Chondrocyte (in vitro differentiated cells): ENCODE measurements at regions not wholly inside any gene's neighbourhood (a gene's known extent, or its start where the extent isn't known, plus 50 kb on each side); places are given as distances from the start of the nearest gene placed in this dataset.

Experiments
- DNase-seq: peaks from one replicate; pipeline ENCODE4 v3.0.0; 2021; ENCODE audit warnings: mixed read lengths, low spot score
- H3K27ac Mint-ChIP-seq: one replicate; pipeline ENCODE4 v1.8.0; 2021; ENCODE audit warnings: mild to moderate bottlenecking, moderate library complexity, mixed read lengths; ENCODE audit not compliant: unreplicated experiment
- H3K27me3 Mint-ChIP-seq: 2 replicates; pipeline ENCODE4 v1.8.0; 2021; ENCODE audit warnings: low read depth, mixed read lengths
- H3K36me3 Mint-ChIP-seq: 2 replicates; pipeline ENCODE4 v1.8.0; 2021; ENCODE audit warnings: low read depth, mixed read lengths
- H3K4me1 Mint-ChIP-seq: 2 replicates; pipeline ENCODE4 v1.8.0; 2021; ENCODE audit warnings: low read depth, mild to moderate bottlenecking, mixed read lengths
- H3K4me3 Mint-ChIP-seq: one replicate; pipeline ENCODE4 v1.8.0; 2021; ENCODE audit warnings: mild to moderate bottlenecking, moderate library complexity, mixed read lengths; ENCODE audit not compliant: unreplicated experiment
- H3K9me3 Mint-ChIP-seq: 2 replicates; pipeline ENCODE4 v1.8.0; 2021; ENCODE audit warnings: low read depth, mixed read lengths
- TF ChIP-seq, protein P1 (sequence below): fragments of 200-600 bp; sonication (generic); IDR thresholded peaks from 2 replicates; pipeline ENCODE4 v1.5.0; 2021; ENCODE audit warnings: antibody characterized with exemption, mild to moderate bottlenecking, moderate library complexity

DNA sequence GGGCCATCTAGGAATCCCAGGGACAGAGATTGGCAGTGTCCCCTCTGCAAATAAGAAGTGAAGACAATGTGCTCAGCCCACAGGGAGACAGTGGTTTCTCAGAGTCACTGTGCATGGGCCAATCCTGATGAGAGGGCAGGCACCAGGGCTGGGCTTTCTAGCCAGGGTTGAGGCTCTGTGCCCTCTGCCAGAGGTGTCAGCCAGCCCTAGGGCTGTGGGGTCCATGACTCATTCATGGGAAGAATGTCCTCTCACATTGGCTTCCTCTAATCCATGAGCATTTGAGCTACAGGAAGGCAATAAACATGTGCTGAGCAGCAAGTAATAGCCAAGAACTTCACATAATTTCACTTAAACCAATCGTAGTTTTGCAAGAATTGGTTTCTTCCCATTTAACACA is 482.0 kb upstream of the MGMT start:
- no peak for DNase-seq
- Mint-ChIP-seq H3K27me3 (no peaks in the 10 kb centered on the region), H3K4me1 (no peaks in the 10 kb centered on the region), H3K4me3 (no peak overlapping the region), H3K27ac (no peak overlapping the region), H3K9me3 (peaks cover 15% of the 10 kb centered on the region), H3K36me3 (no peaks in the 10 kb centered on the region)
- TF ChIP-seq, protein P1, sequence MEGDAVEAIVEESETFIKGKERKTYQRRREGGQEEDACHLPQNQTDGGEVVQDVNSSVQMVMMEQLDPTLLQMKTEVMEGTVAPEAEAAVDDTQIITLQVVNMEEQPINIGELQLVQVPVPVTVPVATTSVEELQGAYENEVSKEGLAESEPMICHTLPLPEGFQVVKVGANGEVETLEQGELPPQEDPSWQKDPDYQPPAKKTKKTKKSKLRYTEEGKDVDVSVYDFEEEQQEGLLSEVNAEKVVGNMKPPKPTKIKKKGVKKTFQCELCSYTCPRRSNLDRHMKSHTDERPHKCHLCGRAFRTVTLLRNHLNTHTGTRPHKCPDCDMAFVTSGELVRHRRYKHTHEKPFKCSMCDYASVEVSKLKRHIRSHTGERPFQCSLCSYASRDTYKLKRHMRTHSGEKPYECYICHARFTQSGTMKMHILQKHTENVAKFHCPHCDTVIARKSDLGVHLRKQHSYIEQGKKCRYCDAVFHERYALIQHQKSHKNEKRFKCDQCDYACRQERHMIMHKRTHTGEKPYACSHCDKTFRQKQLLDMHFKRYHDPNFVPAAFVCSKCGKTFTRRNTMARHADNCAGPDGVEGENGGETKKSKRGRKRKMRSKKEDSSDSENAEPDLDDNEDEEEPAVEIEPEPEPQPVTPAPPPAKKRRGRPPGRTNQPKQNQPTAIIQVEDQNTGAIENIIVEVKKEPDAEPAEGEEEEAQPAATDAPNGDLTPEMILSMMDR = no peak

DNA sequence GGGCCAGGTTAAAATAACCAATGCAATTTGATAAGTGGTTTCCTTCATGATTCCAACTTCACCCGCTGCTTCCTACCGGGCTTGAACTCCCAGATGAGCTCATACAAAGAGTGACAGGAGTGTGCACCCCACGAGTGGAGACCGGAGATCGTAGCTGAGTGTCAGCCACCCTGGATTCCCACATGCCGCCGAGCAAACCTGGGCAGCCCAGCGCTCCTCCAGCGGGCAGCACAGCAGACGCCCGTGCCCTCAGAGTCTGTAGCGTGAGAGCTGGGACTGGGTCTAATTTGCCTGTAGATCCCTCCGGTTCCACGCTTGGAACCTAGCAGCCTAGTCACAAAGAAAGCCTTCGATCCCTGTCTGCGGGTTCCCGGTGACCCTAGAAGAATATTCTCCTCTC is 476.1 kb upstream of the MGMT start:
- H3K4me3 Mint-ChIP-seq = no peak overlapping the region
- H3K27me3 Mint-ChIP-seq = peaks cover 2% of the 10 kb centered on the region
- peaks cover 8% of the 10 kb centered on the region for H3K9me3 Mint-ChIP-seq
- H3K36me3 Mint-ChIP-seq = no peaks in the 10 kb centered on the region
- no peaks in the 10 kb centered on the region for H3K4me1 Mint-ChIP-seq
- no peak for DNase-seq
- TF ChIP-seq, protein P1 = no peak
- no peak overlapping the region for H3K27ac Mint-ChIP-seq

DNA sequence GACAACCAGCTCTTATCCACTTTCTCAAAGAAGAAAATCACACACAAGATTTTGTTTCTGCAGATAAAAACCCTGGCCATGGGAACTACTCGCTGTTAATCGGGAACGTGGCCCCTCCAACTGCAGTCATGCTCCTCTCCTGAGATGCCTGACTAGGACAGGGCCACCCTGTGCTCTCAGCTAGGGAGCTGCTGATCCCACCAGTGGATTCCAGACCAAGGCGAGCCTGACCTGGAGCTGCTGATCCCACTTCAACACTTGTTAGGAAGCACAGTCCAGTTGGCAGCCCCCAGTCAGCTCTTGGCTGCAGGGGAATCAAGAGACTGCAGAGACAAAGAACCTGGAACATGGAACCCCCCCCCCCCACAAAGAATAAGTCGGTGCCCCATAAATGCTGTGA is 474.3 kb upstream of the MGMT start:
- no peak for DNase-seq
- Mint-ChIP-seq H3K9me3 (peaks cover 4% of the 10 kb centered on the region), H3K27ac (no peak overlapping the region), H3K36me3 (no peaks in the 10 kb centered on the region), H3K4me3 (no peak overlapping the region), H3K4me1 (no peaks in the 10 kb centered on the region), H3K27me3 (peaks cover 2% of the 10 kb centered on the region)
- TF ChIP-seq, protein P1 = no peak

DNA sequence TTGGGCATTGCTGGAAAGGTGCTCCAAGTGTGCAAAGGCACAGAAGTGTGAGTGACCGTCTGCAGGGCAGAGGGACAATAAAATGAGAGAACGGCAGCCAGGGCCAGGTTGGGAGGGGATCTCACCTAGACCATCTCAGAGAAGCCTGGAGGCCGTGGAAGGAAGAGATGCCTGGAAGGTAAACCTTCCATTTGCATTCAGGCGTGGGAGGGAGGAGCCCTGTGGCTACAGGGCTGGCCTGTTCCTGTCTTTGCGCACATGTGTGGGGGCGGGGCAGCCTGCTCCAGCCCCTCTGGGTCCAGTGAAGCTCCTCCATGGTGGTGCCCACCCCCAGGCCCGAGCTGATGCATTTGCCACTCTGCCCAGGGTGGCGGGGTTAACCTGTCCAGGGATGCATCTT is 473.6 kb upstream of the MGMT start:
- Mint-ChIP-seq H3K27ac (no peak overlapping the region), H3K27me3 (peaks cover 2% of the 10 kb centered on the region), H3K36me3 (no peaks in the 10 kb centered on the region), H3K4me3 (no peak overlapping the region), H3K9me3 (no peaks in the 10 kb centered on the region), H3K4me1 (no peaks in the 10 kb centered on the region)
- no peak for DNase-seq
- TF ChIP-seq, protein P1 = no peak

DNA sequence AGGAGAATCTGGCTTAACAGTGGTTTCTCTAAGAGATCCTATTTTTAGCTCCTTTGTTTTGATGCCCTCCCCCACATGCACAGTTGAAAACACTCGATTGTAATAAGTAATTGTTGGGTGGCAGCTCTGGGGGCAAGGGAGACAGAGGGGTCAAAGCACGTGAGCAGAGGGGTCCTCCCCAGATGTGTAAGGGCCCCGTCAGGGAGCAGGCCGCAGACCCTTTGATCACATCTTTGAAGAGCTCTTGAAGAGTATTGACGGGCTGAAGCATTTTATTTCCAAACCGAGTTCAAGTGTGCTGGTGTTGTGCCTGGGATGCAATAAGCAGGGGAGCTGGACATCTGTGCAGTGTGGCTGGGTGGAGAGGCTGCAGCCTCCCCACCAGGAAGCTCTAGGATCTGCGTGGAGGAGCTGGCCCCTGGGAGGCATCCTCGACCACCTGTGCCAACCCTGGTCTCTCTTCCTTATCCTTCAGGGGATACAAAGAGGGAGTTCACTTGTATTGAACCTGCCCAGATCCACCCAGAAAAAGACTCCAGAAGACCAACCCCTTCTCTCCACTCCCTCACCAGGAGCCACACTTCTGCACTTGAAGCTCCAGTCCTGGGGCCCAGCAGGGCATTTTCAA is 473.0 kb upstream of the MGMT start:
- H3K4me3 Mint-ChIP-seq = no peak overlapping the region
- no peak overlapping the region for H3K27ac Mint-ChIP-seq
- no peaks in the 10 kb centered on the region for H3K4me1 Mint-ChIP-seq
- H3K27me3 Mint-ChIP-seq = peaks cover 2% of the 10 kb centered on the region
- H3K36me3 Mint-ChIP-seq = no peaks in the 10 kb centered on the region
- TF ChIP-seq, protein P1 = no peak
- no peaks in the 10 kb centered on the region for H3K9me3 Mint-ChIP-seq
- DNase-seq = no peak
